ENCODE measurements at regions not wholly inside any gene's neighbourhood (a gene's known extent, or its start where the extent isn't known, plus 50 kb on each side); places are given as distances from the start of the nearest gene placed in this dataset.

- Histone ChIP-seq H2BK5ac (ENCODE audit: low read depth, low read length, poor library complexity, severe bottlenecking) (no peak overlapping the region), H3K4me3 (ENCODE audit: insufficient read depth, low read depth, low read length) (no peak overlapping the region), H3K36me3 (ENCODE audit: control insufficient read depth, insufficient read depth, low read length) (no peaks in the 10 kb centered on the region), H2BK20ac (ENCODE audit: low read depth, low read length) (no peak overlapping the region), H2AK9ac (replicated peaks; ENCODE audit: low read depth, low read length, poor library complexity) (no peak overlapping the region), H3K56ac (ENCODE audit: extremely low read depth, insufficient read depth, low read length) (no peak overlapping the region), H4K8ac (ENCODE audit: low read depth in 2 of 2, low read length in 2 of 2) (no peak overlapping the region), H3K4me2 (ENCODE audit: low read depth, low read length) (no peak overlapping the region), H2BK15ac (ENCODE audit: low read depth, low read length) (no peak overlapping the region), H3K23ac (ENCODE audit: low read depth, low read length) (no peak overlapping the region), H4K5ac (ENCODE audit: low read depth, low read length) (no peak overlapping the region), H3K4ac (ENCODE audit: low read depth, low read length) (no peak overlapping the region), H4K20me1 (ENCODE audit: insufficient read depth, low read length) (no peaks in the 10 kb centered on the region), H3K79me1 (ENCODE audit: low read depth in 1 of 2, low read length in 2 of 2) (no peaks in the 10 kb centered on the region), H4K91ac (ENCODE audit: insufficient read depth, low read depth, low read length) (no peak overlapping the region), H2AK5ac (ENCODE audit: low read depth, low read length) (no peak overlapping the region), H3K27ac (ENCODE audit: insufficient read depth, low read length) (no peak overlapping the region), H2BK120ac (ENCODE audit: low read depth, low read length) (no peak overlapping the region), H3K9me1 (ENCODE audit: insufficient read depth, low read length) (no peaks in the 10 kb centered on the region), H3K9me3 (ENCODE audit: control insufficient read depth, insufficient read depth, low read length) (no peaks in the 10 kb centered on the region), H3K27me3 (ENCODE audit: control insufficient read depth, insufficient read depth, low read length) (no peaks in the 10 kb centered on the region), H3K4me1 (ENCODE audit: control insufficient read depth, insufficient read depth, low read length) (no peaks in the 10 kb centered on the region), H3K18ac (ENCODE audit: low read depth, low read length) (no peak overlapping the region), H3K14ac (replicated peaks; ENCODE audit: low read depth, low read length) (no peak overlapping the region), H2AFZ (replicated peaks; ENCODE audit: low read length, poor library complexity) (no peak overlapping the region), H3K9ac (ENCODE audit: low read depth, low read length) (no peak overlapping the region)
- no peak for ATAC-seq (ENCODE audit: low read depth)
- ChIA-PET CTCF (interaction anchor here (0.6 kb wide), 1 partner anchor 11 kb away, joined by 3 read pairs; no protein-coding TSS in a partner anchor), POLR2A (ENCODE audit: unreplicated experiment) (no interaction called here)
- BruUV-seq (replicated peaks): no TSS peak
- in situ Hi-C loops (cut with MboI; ENCODE audit: low sequenced_read_pairs): no loop called here
- intact Hi-C loops (cut with micrococcal nuclease): no loop called here
- no peak for TF ChIP-seq CTCF (conservative IDR thresholded peaks at IDR 0.05; ENCODE audit: low read depth, low read length)
- no peak for TF ChIP-seq MXI1 (IDR thresholded peaks at IDR 0.05; ENCODE audit: borderline replicate concordance, low read depth, low read length)
- TF ChIP-seq POLR2A (IDR thresholded peaks at IDR 0.05; ENCODE audit: low read depth, low read length): no peak
- no peak for TF ChIP-seq MAFK (IDR thresholded peaks at IDR 0.05; ENCODE audit: low read depth, low read length)
- TF ChIP-seq CEBPB (IDR thresholded peaks at IDR 0.05; ENCODE audit: low read depth, low read length): no peak
- no peak for TF ChIP-seq NFE2L2 (IDR thresholded peaks at IDR 0.05; ENCODE audit: low read depth, low read length)
- TF ChIP-seq RAD21 (IDR thresholded peaks at IDR 0.05; ENCODE audit: low read length): no peak
- no peak for TF ChIP-seq CHD1 (IDR thresholded peaks at IDR 0.05; ENCODE audit: low read depth, low read length)
- TF ChIP-seq MAZ (IDR thresholded peaks at IDR 0.05; ENCODE audit: borderline replicate concordance, low read depth, low read length): no peak
- TF ChIP-seq RCOR1 (IDR thresholded peaks at IDR 0.05; ENCODE audit: insufficient replicate concordance, low read length): no peak
- TF ChIP-seq BHLHE40 (IDR thresholded peaks at IDR 0.05; ENCODE audit: low read depth, low read length): no peak
- DNase-seq: no peak
- dilution Hi-C loops (cut with HindIII; ENCODE audit: low sequenced_read_pairs, unreplicated experiment): no loop called here
- WGBS, 2 experiments (ENCODE audit: extremely low coverage in 2 of 2, insufficient read length in 1 of 2): no CpG with 5 or more reads among the region's 2 CpGs
These were observed 336.4 kb upstream of the AGA start for GRCh38 chr4:177778623-177779022.

Measured in IMR-90 (cell line).